ENCODE measurements at regions not wholly inside any gene's neighbourhood (a gene's known extent, or its start where the extent isn't known, plus 50 kb on each side); places are given as distances from the start of the nearest gene placed in this dataset.

DNA sequence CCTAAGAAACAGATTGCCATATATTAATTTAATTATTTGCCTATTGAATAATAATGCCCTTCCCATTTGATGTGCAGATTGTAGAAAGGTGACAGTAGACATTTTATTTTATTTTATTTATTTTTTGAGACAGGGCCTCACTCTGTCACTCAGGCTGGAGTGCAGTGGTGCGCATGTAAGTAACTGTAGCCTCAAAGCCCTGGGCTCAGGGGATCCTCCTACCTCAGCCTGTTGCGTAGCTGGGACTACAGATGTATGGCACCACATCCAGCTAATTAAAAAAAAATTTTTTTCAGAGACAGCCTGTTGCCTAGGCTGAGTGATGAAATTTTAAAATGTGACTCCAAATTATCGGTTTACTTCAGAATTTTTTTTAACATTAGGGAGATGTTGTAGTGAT is 1110.0 kb upstream of the EEF2KMT start:
- Mint-ChIP-seq H3K9me3 (peaks cover 42% of the 10 kb centered on the region), H3K4me3 (no peak overlapping the region), H3K27me3 (ENCODE audit: low read depth) (no peaks in the 10 kb centered on the region), H3K4me1 (ENCODE audit: low read depth) (no peaks in the 10 kb centered on the region), H3K27ac (no peak overlapping the region), H3K36me3 (ENCODE audit: low read depth) (no peaks in the 10 kb centered on the region)
- no peak for DNase-seq (ENCODE audit: low spot score)

DNA sequence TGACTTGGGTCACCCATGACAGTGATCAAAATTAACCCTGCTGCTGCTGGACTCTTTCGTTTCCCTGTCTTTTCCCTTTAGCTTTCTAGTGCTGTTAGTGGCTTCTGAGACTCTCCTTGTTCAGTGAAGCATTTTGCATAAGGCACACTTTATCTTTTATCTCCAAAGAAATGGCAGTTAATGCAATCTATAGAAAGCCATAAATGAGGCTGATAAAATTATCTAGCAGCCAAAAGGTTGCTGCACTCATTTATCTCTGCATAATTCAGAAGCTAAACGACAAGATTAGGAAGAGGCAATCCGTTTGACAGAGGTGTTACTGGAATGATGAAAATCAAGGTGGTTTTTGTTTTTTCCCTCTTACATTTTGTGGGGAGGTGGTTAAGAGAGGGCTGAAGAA is 1109.5 kb upstream of the EEF2KMT start:
- H3K27me3 Mint-ChIP-seq (ENCODE audit: low read depth) = no peaks in the 10 kb centered on the region
- H3K36me3 Mint-ChIP-seq (ENCODE audit: low read depth) = no peaks in the 10 kb centered on the region
- no peaks in the 10 kb centered on the region for H3K4me1 Mint-ChIP-seq (ENCODE audit: low read depth)
- H3K9me3 Mint-ChIP-seq = peaks cover 42% of the 10 kb centered on the region
- H3K4me3 Mint-ChIP-seq = no peak overlapping the region
- no peak overlapping the region for H3K27ac Mint-ChIP-seq
- no peak for DNase-seq (ENCODE audit: low spot score)

GRCh38 chr16:6206080-6206479 is 1108.5 kb upstream of the EEF2KMT start:
- no peaks in the 10 kb centered on the region for H3K4me1 Mint-ChIP-seq (ENCODE audit: low read depth)
- H3K9me3 Mint-ChIP-seq = peaks cover 43% of the 10 kb centered on the region
- no peaks in the 10 kb centered on the region for H3K36me3 Mint-ChIP-seq (ENCODE audit: low read depth)
- H3K27ac Mint-ChIP-seq = no peak overlapping the region
- H3K27me3 Mint-ChIP-seq (ENCODE audit: low read depth) = no peaks in the 10 kb centered on the region
- H3K4me3 Mint-ChIP-seq = no peak overlapping the region
- DNase-seq (ENCODE audit: low spot score) = no peak

DNA sequence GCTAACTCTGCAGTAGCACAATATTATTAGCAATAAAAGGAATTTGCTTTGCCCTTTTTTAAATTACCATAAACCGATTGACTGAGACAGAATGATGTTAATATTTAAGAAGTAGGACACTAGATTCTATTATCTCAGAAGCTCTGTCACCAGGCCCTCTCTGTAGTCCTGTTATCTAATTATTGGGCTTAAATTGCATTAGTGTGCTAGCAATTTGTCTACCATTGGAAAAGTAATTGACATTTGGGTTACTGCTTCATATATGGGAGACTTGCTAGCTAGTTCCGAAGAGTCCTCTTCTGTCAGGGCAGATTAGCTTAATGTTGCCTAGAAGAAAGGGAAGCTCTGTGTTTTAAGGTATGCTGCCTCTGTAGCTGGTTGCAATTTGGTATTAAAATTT is 1107.3 kb upstream of the EEF2KMT start:
- Mint-ChIP-seq H3K9me3 (peaks cover 51% of the 10 kb centered on the region), H3K4me3 (no peak overlapping the region), H3K27ac (no peak overlapping the region), H3K27me3 (ENCODE audit: low read depth) (no peaks in the 10 kb centered on the region), H3K36me3 (ENCODE audit: low read depth) (no peaks in the 10 kb centered on the region), H3K4me1 (ENCODE audit: low read depth) (no peaks in the 10 kb centered on the region)
- no peak for DNase-seq (ENCODE audit: low spot score)

GRCh38 chr16:6200861-6201260 is 1103.3 kb upstream of the EEF2KMT start:
- H3K27ac Mint-ChIP-seq = no peak overlapping the region
- DNase-seq (ENCODE audit: low spot score) = no peak
- peaks cover 49% of the 10 kb centered on the region for H3K9me3 Mint-ChIP-seq
- no peak overlapping the region for H3K4me3 Mint-ChIP-seq
- H3K4me1 Mint-ChIP-seq (ENCODE audit: low read depth) = no peaks in the 10 kb centered on the region
- H3K36me3 Mint-ChIP-seq (ENCODE audit: low read depth) = no peaks in the 10 kb centered on the region
- H3K27me3 Mint-ChIP-seq (ENCODE audit: low read depth) = no peaks in the 10 kb centered on the region

- H3K9me3 Mint-ChIP-seq = peaks cover 44% of the 10 kb centered on the region
- DNase-seq (ENCODE audit: low spot score) = no peak
- H3K4me3 Mint-ChIP-seq = no peak overlapping the region
- H3K27ac Mint-ChIP-seq = no peak overlapping the region
- H3K4me1 Mint-ChIP-seq (ENCODE audit: low read depth) = no peaks in the 10 kb centered on the region
- H3K36me3 Mint-ChIP-seq (ENCODE audit: low read depth) = no peaks in the 10 kb centered on the region
- H3K27me3 Mint-ChIP-seq (ENCODE audit: low read depth) = no peaks in the 10 kb centered on the region
Measured at GRCh38 chr16:6200271-6200670, 1102.7 kb upstream of the EEF2KMT start.

DNA sequence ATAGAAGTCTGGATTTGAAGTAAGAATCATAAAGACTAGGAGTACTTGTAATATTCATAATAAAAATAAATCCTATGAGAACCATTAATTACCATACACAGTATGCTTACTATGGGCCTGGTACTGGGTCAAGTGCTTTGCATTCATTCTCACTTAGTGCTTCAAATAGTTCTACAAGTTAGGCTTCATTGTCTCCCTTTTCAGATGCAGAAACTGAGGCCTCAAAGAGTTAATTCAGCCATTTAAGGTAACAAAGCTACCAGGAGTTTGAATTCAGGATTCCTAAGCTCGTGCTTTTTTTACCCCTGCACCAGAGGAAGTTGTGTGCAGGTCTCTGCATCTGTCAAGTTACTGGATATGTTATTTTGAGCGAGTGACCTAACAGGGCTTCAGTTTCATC is 1098.4 kb upstream of the EEF2KMT start:
- Mint-ChIP-seq H3K4me3 (no peak overlapping the region), H3K27ac (no peak overlapping the region), H3K4me1 (ENCODE audit: low read depth) (no peaks in the 10 kb centered on the region), H3K9me3 (peaks cover 58% of the 10 kb centered on the region), H3K27me3 (ENCODE audit: low read depth) (no peaks in the 10 kb centered on the region), H3K36me3 (ENCODE audit: low read depth) (no peaks in the 10 kb centered on the region)
- no peak for DNase-seq (ENCODE audit: low spot score)

GRCh38 chr16:6193718-6194117 is 1096.1 kb upstream of the EEF2KMT start:
- no peaks in the 10 kb centered on the region for H3K4me1 Mint-ChIP-seq (ENCODE audit: low read depth)
- no peaks in the 10 kb centered on the region for H3K27me3 Mint-ChIP-seq (ENCODE audit: low read depth)
- no peak overlapping the region for H3K4me3 Mint-ChIP-seq
- no peak for DNase-seq (ENCODE audit: low spot score)
- no peaks in the 10 kb centered on the region for H3K36me3 Mint-ChIP-seq (ENCODE audit: low read depth)
- H3K9me3 Mint-ChIP-seq = peaks cover 56% of the 10 kb centered on the region
- no peak overlapping the region for H3K27ac Mint-ChIP-seq

- no peak overlapping the region for H3K4me3 Mint-ChIP-seq
- H3K36me3 Mint-ChIP-seq (ENCODE audit: low read depth) = no peaks in the 10 kb centered on the region
- H3K27ac Mint-ChIP-seq = no peak overlapping the region
- H3K9me3 Mint-ChIP-seq = peaks cover 52% of the 10 kb centered on the region
- H3K4me1 Mint-ChIP-seq (ENCODE audit: low read depth) = no peaks in the 10 kb centered on the region
- no peaks in the 10 kb centered on the region for H3K27me3 Mint-ChIP-seq (ENCODE audit: low read depth)
- DNase-seq (ENCODE audit: low spot score) = no peak
Measured at GRCh38 chr16:6192984-6193383, 1095.4 kb upstream of the EEF2KMT start.

DNA sequence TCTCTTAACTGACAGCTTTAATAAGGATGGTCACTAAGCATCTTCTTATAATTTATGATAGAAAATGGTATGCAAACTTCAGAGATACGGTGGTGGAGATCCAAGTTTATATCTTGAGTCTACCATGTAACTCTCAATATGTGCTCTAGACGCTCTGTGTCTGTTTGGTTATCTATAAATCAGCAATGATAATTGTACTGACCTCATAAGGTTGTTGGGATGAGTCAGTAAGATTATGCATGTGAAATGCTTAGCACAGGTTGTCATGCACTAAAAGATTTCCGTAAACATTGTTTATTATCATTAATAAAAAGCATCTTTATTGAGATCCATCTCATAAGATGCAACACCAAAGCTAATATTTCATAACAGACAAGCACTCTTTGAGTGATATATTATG is 1094.9 kb upstream of the EEF2KMT start:
- Mint-ChIP-seq H3K36me3 (ENCODE audit: low read depth) (no peaks in the 10 kb centered on the region), H3K4me3 (no peak overlapping the region), H3K27ac (no peak overlapping the region), H3K4me1 (ENCODE audit: low read depth) (no peaks in the 10 kb centered on the region), H3K27me3 (ENCODE audit: low read depth) (no peaks in the 10 kb centered on the region), H3K9me3 (peaks cover 49% of the 10 kb centered on the region)
- no peak for DNase-seq (ENCODE audit: low spot score)

DNA sequence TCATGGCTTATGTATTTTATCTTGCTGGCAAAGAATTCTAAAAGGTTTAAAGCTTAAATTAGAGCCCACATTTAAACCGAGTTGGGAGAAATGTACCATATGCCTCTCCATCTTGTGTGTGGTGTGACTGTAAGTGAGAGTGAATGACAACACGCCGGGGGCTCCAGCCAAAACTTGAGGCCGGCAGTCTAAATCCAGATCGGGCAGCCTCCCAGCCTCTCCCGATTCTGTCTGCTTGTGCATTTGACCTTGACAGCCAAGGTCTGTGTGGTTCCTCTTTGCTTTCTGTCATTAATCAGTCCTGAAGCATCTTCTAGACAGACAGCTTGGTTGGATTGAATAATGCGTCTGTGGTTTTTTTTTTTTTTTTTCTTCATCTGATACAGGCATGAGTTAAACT is 1093.2 kb upstream of the EEF2KMT start:
- Mint-ChIP-seq H3K27ac (no peak overlapping the region), H3K4me1 (ENCODE audit: low read depth) (no peaks in the 10 kb centered on the region), H3K4me3 (no peak overlapping the region), H3K36me3 (ENCODE audit: low read depth) (no peaks in the 10 kb centered on the region), H3K27me3 (ENCODE audit: low read depth) (no peaks in the 10 kb centered on the region), H3K9me3 (peaks cover 41% of the 10 kb centered on the region)
- DNase-seq (ENCODE audit: low spot score) = no peak

- no peaks in the 10 kb centered on the region for H3K4me1 Mint-ChIP-seq (ENCODE audit: low read depth)
- H3K4me3 Mint-ChIP-seq = no peak overlapping the region
- H3K36me3 Mint-ChIP-seq (ENCODE audit: low read depth) = no peaks in the 10 kb centered on the region
- no peak overlapping the region for H3K27ac Mint-ChIP-seq
- H3K9me3 Mint-ChIP-seq = peaks cover 29% of the 10 kb centered on the region
- no peaks in the 10 kb centered on the region for H3K27me3 Mint-ChIP-seq (ENCODE audit: low read depth)
- DNase-seq (ENCODE audit: low spot score) = no peak
Measured at GRCh38 chr16:6189216-6189615, 1091.6 kb upstream of the EEF2KMT start.

- Mint-ChIP-seq H3K9me3 (peaks cover 50% of the 10 kb centered on the region), H3K27ac (no peak overlapping the region)
- no peak for DNase-seq (ENCODE audit: low spot score)
Measured at GRCh38 chr16:6177616-6178180, 1080.1 kb upstream of the EEF2KMT start.

DNA sequence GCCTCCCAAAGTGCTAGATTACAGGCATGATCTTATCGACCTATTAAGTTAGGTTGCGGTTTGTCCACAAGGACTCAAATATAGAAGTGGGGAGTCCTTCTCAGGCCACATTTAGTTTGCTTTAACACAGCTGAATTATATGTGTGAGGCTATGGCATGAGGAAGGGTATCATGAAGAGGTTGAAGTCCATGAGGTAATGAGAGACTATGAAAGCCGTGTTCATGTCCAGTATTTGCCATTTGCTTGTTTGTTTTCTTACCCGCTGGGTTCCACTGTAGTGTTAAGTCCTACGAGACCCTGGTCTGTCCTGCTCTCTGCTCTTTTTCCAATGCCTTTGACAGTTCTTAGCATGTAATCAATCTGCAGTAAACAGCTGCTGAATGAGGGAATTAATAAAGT is 1072.4 kb upstream of the EEF2KMT start:
- H3K4me1 Mint-ChIP-seq (ENCODE audit: low read depth) = no peaks in the 10 kb centered on the region
- H3K36me3 Mint-ChIP-seq (ENCODE audit: low read depth) = no peaks in the 10 kb centered on the region
- no peak overlapping the region for H3K4me3 Mint-ChIP-seq
- no peak overlapping the region for H3K27ac Mint-ChIP-seq
- no peaks in the 10 kb centered on the region for H3K27me3 Mint-ChIP-seq (ENCODE audit: low read depth)
- DNase-seq (ENCODE audit: low spot score) = no peak
- peaks cover 60% of the 10 kb centered on the region for H3K9me3 Mint-ChIP-seq

More at GRCh38 chr16:6177616-6178180, 1080.1 kb upstream of the EEF2KMT start:
- Mint-ChIP-seq H3K4me3 (no peak overlapping the region), H3K27me3 (ENCODE audit: low read depth) (no peaks in the 10 kb centered on the region), H3K4me1 (ENCODE audit: low read depth) (no peaks in the 10 kb centered on the region), H3K36me3 (ENCODE audit: low read depth) (no peaks in the 10 kb centered on the region)

- no peaks in the 10 kb centered on the region for H3K4me1 Mint-ChIP-seq (ENCODE audit: low read depth)
Measured at GRCh38 chr16:6165330-6165979, 1067.9 kb upstream of the EEF2KMT start.

More at GRCh38 chr16:6165330-6165979, 1067.9 kb upstream of the EEF2KMT start:
- Mint-ChIP-seq H3K36me3 (ENCODE audit: low read depth) (no peaks in the 10 kb centered on the region), H3K27me3 (ENCODE audit: low read depth) (no peaks in the 10 kb centered on the region), H3K27ac (no peak overlapping the region), H3K9me3 (peaks cover 46% of the 10 kb centered on the region), H3K4me3 (no peak overlapping the region)
- DNase-seq (ENCODE audit: low spot score) = no peak

Measured in T-helper 2 cell treated with Interferon-gamma antibody and Interleukin-4, amounts not matched to agents 5 μg/mL and 100 μg/mL, for 36 hours (primary cell).